ENCODE measurements at regions not wholly inside any gene's neighbourhood (a gene's known extent, or its start where the extent isn't known, plus 50 kb on each side); places are given as distances from the start of the nearest gene placed in this dataset.

- H3K9me3 ChIP-seq (ENCODE audit: control insufficient read depth, low read length), result no peaks in the 10 kb centered on the region
- no peaks in the 10 kb centered on the region for H3K27me3 ChIP-seq (ENCODE audit: control insufficient read depth, insufficient read depth, low read length)
- H3K36me3 ChIP-seq (ENCODE audit: control insufficient read depth, insufficient read depth, low read length), result no peaks in the 10 kb centered on the region
- H3K4me3 ChIP-seq (ENCODE audit: low read depth, low read length), result no peak overlapping the region
- H3K4me1 ChIP-seq, result peaks cover 7% of the 10 kb centered on the region
- no peak overlapping the region for H2AFZ ChIP-seq
- H3K9ac ChIP-seq, result no peak overlapping the region
- no peaks in the 10 kb centered on the region for H3K79me2 ChIP-seq
- H3K27ac ChIP-seq, result no peak overlapping the region
- TF ChIP-seq CTCF (IDR thresholded peaks at IDR 0.05), result no peak
- no peak overlapping the region for H3K4me2 ChIP-seq (ENCODE audit: low read length)
These were observed 56.3 kb upstream of the BMPER start for GRCh38 chr7:33849004-33849403.

GRCh38 chr7:33849971-33850559, 55.3 kb upstream of the BMPER start:
- no peak overlapping the region for H2AFZ ChIP-seq
- no peak overlapping the region for H3K27ac ChIP-seq
- H3K79me2 ChIP-seq, result no peaks in the 10 kb centered on the region
- no peak overlapping the region for H3K9ac ChIP-seq
- no peak overlapping the region for H3K4me2 ChIP-seq (ENCODE audit: low read length)
- no peaks in the 10 kb centered on the region for H3K27me3 ChIP-seq (ENCODE audit: control insufficient read depth, insufficient read depth, low read length)
- no peak for TF ChIP-seq CTCF (IDR thresholded peaks at IDR 0.05)
- no peaks in the 10 kb centered on the region for H3K9me3 ChIP-seq (ENCODE audit: control insufficient read depth, low read length)
- peaks cover 7% of the 10 kb centered on the region for H3K4me1 ChIP-seq
- no peaks in the 10 kb centered on the region for H3K36me3 ChIP-seq (ENCODE audit: control insufficient read depth, insufficient read depth, low read length)
- no peak overlapping the region for H3K4me3 ChIP-seq (ENCODE audit: low read depth, low read length)

GRCh38 chr7:33850768-33851167, 54.6 kb upstream of the BMPER start:
- Histone ChIP-seq H3K4me3 (ENCODE audit: low read depth, low read length) (no peak overlapping the region), H3K9ac (no peak overlapping the region), H2AFZ (no peak overlapping the region), H3K27me3 (ENCODE audit: control insufficient read depth, insufficient read depth, low read length) (no peaks in the 10 kb centered on the region), H3K27ac (no peak overlapping the region), H3K79me2 (no peaks in the 10 kb centered on the region), H3K4me2 (ENCODE audit: low read length) (no peak overlapping the region), H3K9me3 (ENCODE audit: control insufficient read depth, low read length) (no peaks in the 10 kb centered on the region), H3K36me3 (ENCODE audit: control insufficient read depth, insufficient read depth, low read length) (no peaks in the 10 kb centered on the region), H3K4me1 (peaks cover 7% of the 10 kb centered on the region)
- no peak for TF ChIP-seq CTCF (IDR thresholded peaks at IDR 0.05)

GRCh38 chr7:33852838-33853237, 52.5 kb upstream of the BMPER start:
- no peak overlapping the region for H3K4me2 ChIP-seq (ENCODE audit: low read length)
- no peaks in the 10 kb centered on the region for H3K36me3 ChIP-seq (ENCODE audit: control insufficient read depth, insufficient read depth, low read length)
- H3K9me3 ChIP-seq (ENCODE audit: control insufficient read depth, low read length), result no peaks in the 10 kb centered on the region
- no peak overlapping the region for H3K9ac ChIP-seq
- no peak overlapping the region for H2AFZ ChIP-seq
- no peaks in the 10 kb centered on the region for H3K79me2 ChIP-seq
- TF ChIP-seq CTCF (IDR thresholded peaks at IDR 0.05), result no peak
- no peaks in the 10 kb centered on the region for H3K27me3 ChIP-seq (ENCODE audit: control insufficient read depth, insufficient read depth, low read length)
- H3K27ac ChIP-seq, result no peak overlapping the region
- no peak overlapping the region for H3K4me3 ChIP-seq (ENCODE audit: low read depth, low read length)
- H3K4me1 ChIP-seq, result no peaks in the 10 kb centered on the region

GRCh38 chr7:33853361-33854062, 51.8 kb upstream of the BMPER start:
- H3K9ac ChIP-seq, result no peak overlapping the region
- H3K79me2 ChIP-seq, result no peaks in the 10 kb centered on the region
- no peaks in the 10 kb centered on the region for H3K36me3 ChIP-seq (ENCODE audit: control insufficient read depth, insufficient read depth, low read length)
- no peak overlapping the region for H3K4me3 ChIP-seq (ENCODE audit: low read depth, low read length)
- no peaks in the 10 kb centered on the region for H3K9me3 ChIP-seq (ENCODE audit: control insufficient read depth, low read length)
- no peaks in the 10 kb centered on the region for H3K4me1 ChIP-seq
- H3K27me3 ChIP-seq (ENCODE audit: control insufficient read depth, insufficient read depth, low read length), result no peaks in the 10 kb centered on the region
- no peak overlapping the region for H3K4me2 ChIP-seq (ENCODE audit: low read length)
- no peak overlapping the region for H2AFZ ChIP-seq
- no peak for TF ChIP-seq CTCF (IDR thresholded peaks at IDR 0.05)
- H3K27ac ChIP-seq, result no peak overlapping the region

All from parathyroid adenoma (tissue), 2 donors.